Coronary artery (tissue), 2 donors: ENCODE measurements at regions not wholly inside any gene's neighbourhood (a gene's known extent, or its start where the extent isn't known, plus 50 kb on each side); places are given as distances from the start of the nearest gene placed in this dataset.
"Not testable (repeated sequence)": the region's sequence is repeated elsewhere in the genome, so short reads cannot be mapped to it uniquely, and the experiment has no call there.

Source experiments
- DNase-seq: peaks from one replicate; pipeline ENCODE4 v3.0.0-alpha.2; 2017; ENCODE audit warnings: low spot score
- H3K27ac ChIP-seq, 2 donors: fragments of 200-600 bp; sonication (generic); one replicate each; pipeline ENCODE4 v1.5.1; 2016 to 2019
- H3K4me3 ChIP-seq: fragments of 200-600 bp; sonication (generic); 2 replicates; pipeline ENCODE4 v1.5.1; 2016; ENCODE audit warnings: mild to moderate bottlenecking, moderate library complexity
- TF ChIP-seq, protein P1 (sequence below): fragments of 200-600 bp; sonication (generic); IDR thresholded peaks from one replicate; pipeline ENCODE4 v1.5.1; 2019; ENCODE audit warnings: antibody characterized with exemption

DNA sequence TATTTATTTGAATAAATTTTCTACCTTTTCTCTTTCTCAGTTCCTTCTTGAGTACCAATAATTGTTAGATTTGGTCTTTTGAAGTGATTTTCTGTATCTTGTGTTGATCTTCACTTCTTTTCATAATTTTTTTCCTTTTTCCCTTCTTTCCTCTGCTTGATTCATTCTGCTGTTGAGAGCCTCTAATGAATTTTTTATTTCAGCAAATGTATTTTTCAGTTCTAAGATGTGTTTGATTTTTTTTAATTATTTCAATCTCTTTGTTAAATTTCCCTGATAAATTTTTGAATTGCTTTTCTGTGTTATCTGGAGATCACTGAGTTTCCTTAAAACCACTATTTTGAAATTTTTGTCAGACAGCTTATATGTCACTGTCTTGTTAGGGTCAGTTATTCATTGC lies 155.4 kb upstream of the IL15 start:
- no peak overlapping the region for H3K27ac ChIP-seq
- TF ChIP-seq, protein P1, sequence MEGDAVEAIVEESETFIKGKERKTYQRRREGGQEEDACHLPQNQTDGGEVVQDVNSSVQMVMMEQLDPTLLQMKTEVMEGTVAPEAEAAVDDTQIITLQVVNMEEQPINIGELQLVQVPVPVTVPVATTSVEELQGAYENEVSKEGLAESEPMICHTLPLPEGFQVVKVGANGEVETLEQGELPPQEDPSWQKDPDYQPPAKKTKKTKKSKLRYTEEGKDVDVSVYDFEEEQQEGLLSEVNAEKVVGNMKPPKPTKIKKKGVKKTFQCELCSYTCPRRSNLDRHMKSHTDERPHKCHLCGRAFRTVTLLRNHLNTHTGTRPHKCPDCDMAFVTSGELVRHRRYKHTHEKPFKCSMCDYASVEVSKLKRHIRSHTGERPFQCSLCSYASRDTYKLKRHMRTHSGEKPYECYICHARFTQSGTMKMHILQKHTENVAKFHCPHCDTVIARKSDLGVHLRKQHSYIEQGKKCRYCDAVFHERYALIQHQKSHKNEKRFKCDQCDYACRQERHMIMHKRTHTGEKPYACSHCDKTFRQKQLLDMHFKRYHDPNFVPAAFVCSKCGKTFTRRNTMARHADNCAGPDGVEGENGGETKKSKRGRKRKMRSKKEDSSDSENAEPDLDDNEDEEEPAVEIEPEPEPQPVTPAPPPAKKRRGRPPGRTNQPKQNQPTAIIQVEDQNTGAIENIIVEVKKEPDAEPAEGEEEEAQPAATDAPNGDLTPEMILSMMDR, result no peak
- no peak overlapping the region for H3K4me3 ChIP-seq
- no peak for DNase-seq

DNA sequence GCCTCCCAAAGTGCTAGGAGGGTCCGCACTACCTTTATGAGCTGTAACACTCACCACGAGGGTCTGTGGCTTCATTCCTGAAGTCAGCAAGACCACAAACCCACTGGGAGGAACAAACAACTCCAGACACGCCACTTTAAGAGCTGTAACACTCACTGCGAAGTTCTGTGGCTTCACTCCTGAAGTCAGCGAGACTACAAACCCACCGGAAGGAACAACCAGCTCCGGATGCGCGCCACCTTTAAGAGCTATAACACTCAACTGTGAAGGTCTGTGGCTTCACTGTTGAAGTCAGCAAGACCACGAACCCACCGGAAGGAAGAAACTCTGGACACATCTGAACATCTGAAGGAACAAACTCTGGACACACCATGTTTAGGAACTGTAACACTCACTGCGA lies 152.1 kb upstream of the IL15 start:
- H3K4me3 ChIP-seq, H3K27ac ChIP-seq, DNase-seq: not testable (repeated sequence)

DNA sequence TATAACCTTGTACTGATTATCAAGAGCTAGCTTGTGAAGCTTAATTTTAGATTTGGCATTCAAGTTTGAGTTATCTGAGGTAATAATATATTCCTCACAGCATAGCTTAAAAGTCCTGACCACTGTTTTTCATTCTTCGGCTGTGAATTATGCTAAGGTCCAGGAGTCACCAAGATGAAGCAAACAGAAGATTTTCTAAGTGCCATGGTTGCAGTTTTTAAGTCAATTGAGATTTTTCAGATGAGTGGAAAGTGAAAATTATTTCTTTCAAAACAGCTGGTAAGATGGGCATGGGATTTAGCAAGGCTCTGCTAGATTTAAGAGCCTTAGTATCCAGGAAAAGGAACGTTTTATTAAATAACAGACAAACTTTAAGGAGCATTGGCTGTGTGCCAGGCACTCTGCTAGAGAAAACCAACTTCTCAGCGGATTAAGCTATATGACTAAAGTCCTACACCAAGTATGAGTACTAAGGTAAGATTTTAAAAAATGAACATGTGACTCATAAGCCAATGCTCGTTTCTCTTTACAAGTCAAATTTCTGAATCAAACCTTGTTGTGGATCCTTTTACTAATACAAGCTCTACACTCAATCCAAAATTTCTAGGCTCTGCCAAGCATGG lies 149.9 kb upstream of the IL15 start:
- no peak overlapping the region for H3K27ac ChIP-seq
- TF ChIP-seq, protein P1, result no peak
- no peak for DNase-seq

DNA sequence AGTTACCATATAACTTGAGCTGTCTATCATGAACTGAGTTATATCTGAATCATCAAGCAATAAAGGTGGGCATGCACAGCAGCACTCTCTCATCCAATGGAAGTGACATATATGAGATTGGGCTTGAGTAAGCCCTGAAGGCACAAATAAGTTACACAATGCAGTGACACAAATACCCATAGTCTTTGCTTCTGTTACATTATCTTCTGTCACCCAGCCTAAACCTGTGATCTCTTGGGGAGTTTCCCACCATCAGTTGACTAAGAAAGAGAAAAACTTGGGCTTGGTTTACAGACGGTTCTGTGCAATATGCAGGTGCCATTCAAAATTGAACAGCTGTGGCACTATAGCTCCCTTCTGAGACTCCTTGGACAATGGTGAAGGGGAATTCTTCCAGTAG lies 138.8 kb upstream of the IL15 start:
- TF ChIP-seq, protein P1, result no peak
- Histone ChIP-seq H3K27ac (no peak overlapping the region), H3K4me3 (no peak overlapping the region)
- DNase-seq, result no peak

More for the DNA sequence above, 149.9 kb upstream of the IL15 start:
- H3K4me3 ChIP-seq, result no peak overlapping the region

DNA sequence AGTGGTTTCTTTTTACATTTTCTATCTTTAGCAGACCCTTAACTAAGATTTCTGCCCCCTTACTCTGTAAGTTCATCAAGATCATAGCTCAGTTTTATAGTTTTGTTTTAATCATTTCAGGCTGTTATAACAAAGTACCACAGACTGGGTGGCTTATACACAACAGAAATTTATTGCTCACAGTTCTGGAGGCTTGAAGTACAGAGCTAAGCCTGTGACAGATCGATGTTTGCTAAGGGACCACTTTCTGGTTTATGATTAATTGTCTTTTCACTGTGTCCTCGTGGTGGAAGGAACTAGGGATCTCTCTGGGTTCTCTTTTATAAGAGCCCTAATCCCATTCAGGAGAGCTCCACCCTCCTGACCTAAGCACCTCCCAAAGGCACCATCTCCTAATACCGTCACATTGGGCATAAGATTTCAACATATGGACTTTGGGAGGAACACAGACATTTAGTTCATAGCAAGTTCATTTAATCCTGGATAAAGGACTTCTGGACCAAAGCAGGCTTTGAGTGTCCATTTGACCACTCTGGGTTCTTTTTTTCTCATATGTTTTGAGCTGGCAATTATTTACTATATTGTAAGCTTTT lies 137.0 kb upstream of the IL15 start:
- TF ChIP-seq, protein P1, result no peak
- no peak for DNase-seq
- Histone ChIP-seq H3K27ac (no peak overlapping the region), H3K4me3 (no peak overlapping the region)

DNA sequence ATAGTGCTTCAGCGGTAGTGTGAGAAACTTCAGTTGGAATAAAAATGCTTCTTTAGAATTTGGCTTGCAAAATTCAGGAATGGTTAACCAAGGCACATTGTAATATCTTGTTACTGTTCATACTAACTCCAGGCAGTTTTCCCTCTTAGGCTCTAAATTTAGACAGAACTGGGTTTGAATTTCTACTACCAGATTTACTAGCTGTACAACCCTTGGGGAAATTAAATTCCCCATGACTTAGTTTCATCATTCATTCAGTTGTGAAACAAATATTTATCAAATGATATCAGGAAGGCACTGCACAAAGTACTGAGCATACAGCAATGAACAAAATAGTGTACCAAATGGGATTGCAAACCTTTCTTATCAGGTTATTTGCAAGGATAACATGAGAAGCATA lies 135.0 kb upstream of the IL15 start:
- no peak overlapping the region for H3K27ac ChIP-seq
- H3K4me3 ChIP-seq, result no peak overlapping the region
- no peak for DNase-seq
- TF ChIP-seq, protein P1, result no peak

DNA sequence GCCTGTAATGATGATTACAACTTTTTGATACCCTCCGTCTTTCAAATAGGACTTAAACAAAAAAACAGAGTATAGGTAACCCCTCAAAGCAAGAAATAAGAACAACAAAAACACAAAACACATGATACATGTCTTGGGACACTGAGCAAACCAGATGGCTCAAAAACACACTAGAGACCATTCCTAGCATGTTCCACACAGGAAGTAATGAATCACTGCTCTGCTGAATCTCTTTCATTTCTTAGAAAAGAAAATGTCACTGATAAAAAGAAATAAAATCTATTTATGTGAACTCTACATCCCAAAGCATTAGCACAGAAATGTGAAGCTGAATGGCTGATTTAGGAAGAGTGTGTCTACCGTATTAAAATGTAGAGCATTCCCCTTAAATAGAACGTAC lies 134.5 kb upstream of the IL15 start:
- DNase-seq, result no peak
- H3K27ac ChIP-seq, result no peak overlapping the region
- no peak overlapping the region for H3K4me3 ChIP-seq
- TF ChIP-seq, protein P1, result no peak
